ENCODE measurements at regions not wholly inside any gene's neighbourhood (a gene's known extent, or its start where the extent isn't known, plus 50 kb on each side); places are given as distances from the start of the nearest gene placed in this dataset.

DNA sequence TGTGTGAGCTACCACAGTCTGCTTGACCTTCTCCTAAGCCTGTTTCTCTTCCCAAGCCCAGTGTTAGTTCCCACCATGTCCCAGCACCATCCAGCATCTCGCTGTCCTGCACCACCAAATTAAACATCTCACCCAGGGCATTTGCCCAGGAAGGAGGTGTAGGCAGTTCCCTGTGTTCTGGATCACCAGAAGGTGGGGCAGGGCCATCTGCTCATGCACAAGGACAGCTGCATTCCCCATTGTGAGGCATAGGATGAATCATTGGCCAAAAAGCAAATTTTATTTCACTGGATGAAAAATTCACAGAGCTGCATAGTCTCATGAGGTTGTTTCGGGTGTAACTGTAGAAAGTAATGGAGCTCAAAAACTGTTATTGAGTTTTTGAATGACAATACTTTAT, 89.5 kb upstream of the GRIA1 start:
- no peak overlapping the region for H3K9ac ChIP-seq (ENCODE audit: extremely low read depth, low read length, poor library complexity, severe bottlenecking)
- H3K36me3 Mint-ChIP-seq (ENCODE audit: low read depth): no peaks in the 10 kb centered on the region
- H3K4me3 ChIP-seq (ENCODE audit: low read length): no peak overlapping the region
- no peaks in the 10 kb centered on the region for H3K36me3 ChIP-seq (ENCODE audit: control insufficient read depth, insufficient read depth, low read length)
- WGBS, 2 experiments (ENCODE audit: insufficient coverage in 1 of 2, insufficient read length in 1 of 2): 67 to 86% methylated on average over 1 to 2 of the region's 2 CpGs
- H3K27ac ChIP-seq (ENCODE audit: low read depth, low read length): no peak overlapping the region
- no peaks in the 10 kb centered on the region for H3K27me3 Mint-ChIP-seq (ENCODE audit: insufficient read depth)
- no peak overlapping the region for H3K27ac Mint-ChIP-seq
- no peaks in the 10 kb centered on the region for H3K4me1 ChIP-seq (ENCODE audit: control insufficient read depth, insufficient read depth, low read length)
- H3K9me3 ChIP-seq (ENCODE audit: control insufficient read depth, low read length): no peaks in the 10 kb centered on the region
- H3K9me3 Mint-ChIP-seq: no peaks in the 10 kb centered on the region
- no peak for DNase-seq
- no peaks in the 10 kb centered on the region for H3K4me1 Mint-ChIP-seq
- H3K4me3 Mint-ChIP-seq: no peak overlapping the region
- no peaks in the 10 kb centered on the region for H3K27me3 ChIP-seq (ENCODE audit: control insufficient read depth, insufficient read depth, low read length, poor library complexity, severe bottlenecking)
- TF ChIP-seq, protein P1, sequence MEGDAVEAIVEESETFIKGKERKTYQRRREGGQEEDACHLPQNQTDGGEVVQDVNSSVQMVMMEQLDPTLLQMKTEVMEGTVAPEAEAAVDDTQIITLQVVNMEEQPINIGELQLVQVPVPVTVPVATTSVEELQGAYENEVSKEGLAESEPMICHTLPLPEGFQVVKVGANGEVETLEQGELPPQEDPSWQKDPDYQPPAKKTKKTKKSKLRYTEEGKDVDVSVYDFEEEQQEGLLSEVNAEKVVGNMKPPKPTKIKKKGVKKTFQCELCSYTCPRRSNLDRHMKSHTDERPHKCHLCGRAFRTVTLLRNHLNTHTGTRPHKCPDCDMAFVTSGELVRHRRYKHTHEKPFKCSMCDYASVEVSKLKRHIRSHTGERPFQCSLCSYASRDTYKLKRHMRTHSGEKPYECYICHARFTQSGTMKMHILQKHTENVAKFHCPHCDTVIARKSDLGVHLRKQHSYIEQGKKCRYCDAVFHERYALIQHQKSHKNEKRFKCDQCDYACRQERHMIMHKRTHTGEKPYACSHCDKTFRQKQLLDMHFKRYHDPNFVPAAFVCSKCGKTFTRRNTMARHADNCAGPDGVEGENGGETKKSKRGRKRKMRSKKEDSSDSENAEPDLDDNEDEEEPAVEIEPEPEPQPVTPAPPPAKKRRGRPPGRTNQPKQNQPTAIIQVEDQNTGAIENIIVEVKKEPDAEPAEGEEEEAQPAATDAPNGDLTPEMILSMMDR (conservative IDR thresholded peaks at IDR 0.05): no peak

DNA sequence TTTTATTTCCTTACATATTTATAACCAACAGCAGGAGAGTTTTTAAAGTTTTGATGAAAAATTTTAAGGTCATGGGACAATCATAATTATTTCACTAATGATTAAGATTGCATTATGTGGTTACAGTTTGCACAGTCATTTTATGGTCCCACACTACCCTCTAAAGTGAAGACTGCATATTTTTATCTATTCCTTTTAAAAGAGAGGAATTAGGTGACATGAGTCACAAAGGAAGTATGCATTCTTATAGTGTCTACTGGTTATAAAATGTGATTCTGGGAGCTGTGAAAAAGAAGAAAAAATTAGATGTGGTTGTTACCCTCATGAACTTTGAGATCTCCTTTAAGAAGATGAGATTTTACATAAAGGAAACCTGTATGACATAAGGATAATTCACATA, 87.9 kb upstream of the GRIA1 start:
- Histone ChIP-seq H3K36me3 (ENCODE audit: control insufficient read depth, insufficient read depth, low read length) (no peaks in the 10 kb centered on the region), H3K27ac (ENCODE audit: low read depth, low read length) (no peak overlapping the region), H3K9ac (ENCODE audit: extremely low read depth, low read length, poor library complexity, severe bottlenecking) (no peak overlapping the region), H3K4me1 (ENCODE audit: control insufficient read depth, insufficient read depth, low read length) (no peaks in the 10 kb centered on the region), H3K27me3 (ENCODE audit: control insufficient read depth, insufficient read depth, low read length, poor library complexity, severe bottlenecking) (no peaks in the 10 kb centered on the region), H3K4me3 (ENCODE audit: low read length) (no peak overlapping the region), H3K9me3 (ENCODE audit: control insufficient read depth, low read length) (no peaks in the 10 kb centered on the region)
- H3K36me3 Mint-ChIP-seq (ENCODE audit: low read depth): no peaks in the 10 kb centered on the region
- H3K4me3 Mint-ChIP-seq: no peak overlapping the region
- no peaks in the 10 kb centered on the region for H3K4me1 Mint-ChIP-seq
- no peak overlapping the region for H3K27ac Mint-ChIP-seq
- TF ChIP-seq, protein P1 (conservative IDR thresholded peaks at IDR 0.05): no peak
- no peak for DNase-seq
- no peaks in the 10 kb centered on the region for H3K9me3 Mint-ChIP-seq
- no peaks in the 10 kb centered on the region for H3K27me3 Mint-ChIP-seq (ENCODE audit: insufficient read depth)

DNA sequence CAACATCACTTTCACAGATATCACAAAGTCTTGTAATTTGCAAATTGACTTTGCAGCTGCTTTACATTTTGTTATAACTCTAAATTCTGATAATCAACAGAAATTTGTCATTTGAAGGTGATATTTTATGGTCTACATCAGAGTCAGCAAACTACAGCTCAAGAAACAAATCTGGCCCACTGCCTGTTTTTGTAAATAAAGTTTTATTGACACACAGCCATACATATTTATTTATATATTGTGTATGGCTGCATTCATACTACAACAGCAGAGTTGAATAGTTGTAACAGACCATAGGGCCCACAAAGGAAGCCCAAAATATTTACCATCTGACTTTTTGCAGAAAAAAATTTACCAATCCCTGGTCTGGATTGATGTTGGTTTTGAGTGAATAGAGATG, 87.0 kb upstream of the GRIA1 start:
- no peak overlapping the region for H3K27ac ChIP-seq (ENCODE audit: low read depth, low read length)
- Mint-ChIP-seq H3K36me3 (ENCODE audit: low read depth) (no peaks in the 10 kb centered on the region), H3K27me3 (ENCODE audit: insufficient read depth) (no peaks in the 10 kb centered on the region), H3K9me3 (no peaks in the 10 kb centered on the region), H3K27ac (no peak overlapping the region), H3K4me1 (no peaks in the 10 kb centered on the region), H3K4me3 (no peak overlapping the region)
- no peaks in the 10 kb centered on the region for H3K9me3 ChIP-seq (ENCODE audit: control insufficient read depth, low read length)
- no peaks in the 10 kb centered on the region for H3K27me3 ChIP-seq (ENCODE audit: control insufficient read depth, insufficient read depth, low read length, poor library complexity, severe bottlenecking)
- no peak for DNase-seq
- H3K9ac ChIP-seq (ENCODE audit: extremely low read depth, low read length, poor library complexity, severe bottlenecking): no peak overlapping the region
- TF ChIP-seq, protein P1 (conservative IDR thresholded peaks at IDR 0.05): no peak
- H3K4me1 ChIP-seq (ENCODE audit: control insufficient read depth, insufficient read depth, low read length): no peaks in the 10 kb centered on the region
- no peaks in the 10 kb centered on the region for H3K36me3 ChIP-seq (ENCODE audit: control insufficient read depth, insufficient read depth, low read length)
- no peak overlapping the region for H3K4me3 ChIP-seq (ENCODE audit: low read length)

Data from endodermal cell (in vitro differentiated cells).